ENCODE measurements at regions not wholly inside any gene's neighbourhood (a gene's known extent, or its start where the extent isn't known, plus 50 kb on each side); places are given as distances from the start of the nearest gene placed in this dataset.

DNA sequence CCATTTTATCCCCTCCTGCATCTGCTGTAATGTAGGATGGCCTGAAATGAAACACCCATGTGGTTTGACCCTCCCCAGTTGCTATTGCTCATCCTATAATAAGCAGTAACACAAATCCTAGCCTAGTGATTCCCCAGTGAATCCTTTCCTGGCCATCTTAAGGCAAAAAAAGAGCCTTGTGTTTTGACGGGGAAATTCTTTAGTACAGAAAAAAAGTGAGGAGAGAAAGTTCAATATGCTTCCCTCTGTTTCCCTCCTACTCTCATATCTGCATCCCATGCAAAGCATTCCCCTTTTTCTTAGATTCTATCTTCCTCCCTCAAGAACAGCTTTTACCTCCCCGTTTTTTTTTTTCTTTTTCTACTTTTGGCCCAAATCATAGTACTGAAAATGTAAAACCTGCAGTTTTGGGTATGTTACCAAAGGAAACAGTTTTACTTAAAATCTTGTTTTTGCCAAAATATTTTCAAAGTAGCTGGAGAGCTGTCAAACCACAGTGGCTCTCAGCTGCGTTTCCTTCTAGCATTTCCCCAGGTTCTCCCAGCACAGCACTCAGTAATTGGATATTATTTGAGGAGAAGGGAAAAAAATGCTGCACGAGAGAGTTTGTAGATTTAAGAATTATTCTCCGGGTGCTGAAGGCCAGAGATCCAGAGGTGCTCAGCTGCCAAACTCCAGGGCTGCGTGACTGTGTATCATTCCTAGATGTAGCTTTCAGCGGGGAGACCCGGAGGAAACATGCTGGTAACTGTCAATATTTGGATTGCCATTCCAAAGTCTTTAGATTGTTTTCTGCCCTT is 321.4 kb downstream of the NPR3 start:
- no peaks in the 10 kb centered on the region for H3K36me3 ChIP-seq (ENCODE audit: control insufficient read depth, insufficient read depth, low read length)
- TF ChIP-seq, protein P1, sequence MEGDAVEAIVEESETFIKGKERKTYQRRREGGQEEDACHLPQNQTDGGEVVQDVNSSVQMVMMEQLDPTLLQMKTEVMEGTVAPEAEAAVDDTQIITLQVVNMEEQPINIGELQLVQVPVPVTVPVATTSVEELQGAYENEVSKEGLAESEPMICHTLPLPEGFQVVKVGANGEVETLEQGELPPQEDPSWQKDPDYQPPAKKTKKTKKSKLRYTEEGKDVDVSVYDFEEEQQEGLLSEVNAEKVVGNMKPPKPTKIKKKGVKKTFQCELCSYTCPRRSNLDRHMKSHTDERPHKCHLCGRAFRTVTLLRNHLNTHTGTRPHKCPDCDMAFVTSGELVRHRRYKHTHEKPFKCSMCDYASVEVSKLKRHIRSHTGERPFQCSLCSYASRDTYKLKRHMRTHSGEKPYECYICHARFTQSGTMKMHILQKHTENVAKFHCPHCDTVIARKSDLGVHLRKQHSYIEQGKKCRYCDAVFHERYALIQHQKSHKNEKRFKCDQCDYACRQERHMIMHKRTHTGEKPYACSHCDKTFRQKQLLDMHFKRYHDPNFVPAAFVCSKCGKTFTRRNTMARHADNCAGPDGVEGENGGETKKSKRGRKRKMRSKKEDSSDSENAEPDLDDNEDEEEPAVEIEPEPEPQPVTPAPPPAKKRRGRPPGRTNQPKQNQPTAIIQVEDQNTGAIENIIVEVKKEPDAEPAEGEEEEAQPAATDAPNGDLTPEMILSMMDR (IDR thresholded peaks at IDR 0.05; ENCODE audit: insufficient read depth, low read length, poor library complexity, severe bottlenecking) = no peak
- DNase-seq (ENCODE audit: low read depth) = no peak

DNA sequence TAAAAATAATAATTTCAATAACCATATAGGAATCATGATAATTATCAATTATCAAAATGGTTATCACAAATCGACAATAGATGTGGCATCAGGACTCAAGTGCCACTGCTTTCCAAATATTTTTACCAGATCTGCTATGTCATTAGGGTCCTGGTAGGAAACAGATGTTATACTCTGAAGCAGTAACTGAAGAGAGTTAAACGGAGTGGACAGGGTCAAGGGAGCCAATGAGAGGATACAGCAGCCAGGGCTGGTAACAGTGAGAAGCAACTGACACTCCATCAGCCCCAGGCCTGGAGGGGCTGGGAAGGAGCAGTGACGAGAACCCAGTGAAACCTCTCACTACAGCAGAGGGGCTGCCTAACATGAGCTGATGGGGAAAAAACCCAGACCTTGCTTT is 322.4 kb downstream of the NPR3 start:
- Histone ChIP-seq H3K27me3 (ENCODE audit: control insufficient read depth, insufficient read depth, low read length) (no peaks in the 10 kb centered on the region), H3K36me3 (ENCODE audit: control insufficient read depth, insufficient read depth, low read length) (no peaks in the 10 kb centered on the region), H3K4me3 (ENCODE audit: low read depth, low read length) (no peak overlapping the region)
- TF ChIP-seq, protein P1 (IDR thresholded peaks at IDR 0.05; ENCODE audit: insufficient read depth, low read length, poor library complexity, severe bottlenecking) = no peak
- DNase-seq (ENCODE audit: low read depth) = no peak

More for the DNA sequence above, 321.4 kb downstream of the NPR3 start:
- Histone ChIP-seq H3K27me3 (ENCODE audit: control insufficient read depth, insufficient read depth, low read length) (no peaks in the 10 kb centered on the region), H3K4me3 (ENCODE audit: low read depth, low read length) (no peak overlapping the region)

DNA sequence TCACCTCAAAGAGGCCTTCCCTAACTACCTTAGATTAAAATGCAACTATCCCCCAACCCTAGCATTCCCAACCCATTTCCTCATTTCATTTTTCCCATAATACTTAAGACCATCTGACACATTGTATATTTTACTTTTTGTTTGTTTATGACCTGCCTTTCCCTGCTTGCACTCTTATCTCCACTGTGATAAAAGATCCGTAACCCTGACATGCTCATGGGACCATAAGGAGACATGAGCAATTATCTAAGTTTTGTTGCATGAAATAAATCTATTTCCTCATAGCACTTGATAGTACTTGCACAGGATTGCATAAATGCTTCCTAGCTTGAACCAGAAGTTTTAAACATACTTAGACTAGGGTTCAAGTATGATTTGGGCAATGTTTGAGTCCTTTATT is 323.7 kb downstream of the NPR3 start:
- DNase-seq (ENCODE audit: low read depth) = no peak
- Histone ChIP-seq H3K27me3 (ENCODE audit: control insufficient read depth, insufficient read depth, low read length) (no peaks in the 10 kb centered on the region), H3K4me3 (ENCODE audit: low read depth, low read length) (no peak overlapping the region), H3K36me3 (ENCODE audit: control insufficient read depth, insufficient read depth, low read length) (no peaks in the 10 kb centered on the region)
- TF ChIP-seq, protein P1 (IDR thresholded peaks at IDR 0.05; ENCODE audit: insufficient read depth, low read length, poor library complexity, severe bottlenecking) = no peak

- TF ChIP-seq, protein P1 (IDR thresholded peaks at IDR 0.05; ENCODE audit: insufficient read depth, low read length, poor library complexity, severe bottlenecking) = no peak
- Histone ChIP-seq H3K27me3 (ENCODE audit: control insufficient read depth, insufficient read depth, low read length) (no peaks in the 10 kb centered on the region), H3K4me3 (ENCODE audit: low read depth, low read length) (no peak overlapping the region), H3K36me3 (ENCODE audit: control insufficient read depth, insufficient read depth, low read length) (no peaks in the 10 kb centered on the region)
- DNase-seq (ENCODE audit: low read depth) = no peak
Measured at GRCh38 chr5:33035851-33036527, 324.9 kb downstream of the NPR3 start.

DNA sequence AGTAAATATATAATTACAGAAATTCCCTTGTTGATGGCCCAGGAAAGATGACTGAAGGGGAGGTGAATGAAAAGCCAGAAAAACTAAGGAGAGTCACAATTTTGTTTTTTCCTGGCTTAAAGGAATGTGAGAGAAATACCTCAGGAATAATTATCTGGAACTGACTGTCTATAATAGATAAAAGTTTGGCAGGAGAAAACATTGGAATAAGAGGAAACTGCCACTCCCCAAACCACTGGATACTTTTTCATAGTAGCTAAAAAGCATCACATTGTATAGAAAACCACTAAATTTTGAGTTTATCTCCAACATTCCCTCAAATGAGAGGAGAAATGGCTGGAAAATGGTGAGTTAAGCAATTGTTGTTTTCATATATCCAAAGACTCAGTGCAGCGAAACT is 326.0 kb downstream of the NPR3 start:
- Histone ChIP-seq H3K4me3 (ENCODE audit: low read depth, low read length) (no peak overlapping the region), H3K27me3 (ENCODE audit: control insufficient read depth, insufficient read depth, low read length) (no peaks in the 10 kb centered on the region), H3K36me3 (ENCODE audit: control insufficient read depth, insufficient read depth, low read length) (no peaks in the 10 kb centered on the region)
- TF ChIP-seq, protein P1 (IDR thresholded peaks at IDR 0.05; ENCODE audit: insufficient read depth, low read length, poor library complexity, severe bottlenecking) = no peak
- no peak for DNase-seq (ENCODE audit: low read depth)

All from kidney epithelial cell (primary cell).